HCT116 (cell line): ENCODE measurements at regions not wholly inside any gene's neighbourhood (a gene's known extent, or its start where the extent isn't known, plus 50 kb on each side); places are given as distances from the start of the nearest gene placed in this dataset.

Experiments used
- CTCF ChIP-seq, 3 experiments: fragments of 200-600 bp in 1 of 3; sonication (generic) in 1 of 3; IDR thresholded peaks in 2 of 3; conservative IDR thresholded peaks in 1 of 3; 2 replicates each; pipeline ENCODE4 v1.5.1; 2012 to 2017; ENCODE audit warnings: low read depth in 2 of 3, low read length in 2 of 3, antibody characterized with exemption in 1 of 3, borderline replicate concordance in 1 of 3, control low read depth in 1 of 3, mild to moderate bottlenecking in 1 of 3, mixed read lengths in 1 of 3, mixed run types in 1 of 3, moderate library complexity in 1 of 3; ENCODE audit not compliant: insufficient read depth in 1 of 3
- EZH2 ChIP-seq: fragments of 200-600 bp; sonication (generic); IDR thresholded peaks from 2 replicates; pipeline ENCODE4 v1.6.1; 2017; ENCODE audit warnings: antibody characterized with exemption, mixed run types
- MAX ChIP-seq: IDR thresholded peaks from 2 replicates; pipeline ENCODE4 v1.6.1; 2012
- POLR2A ChIP-seq: IDR thresholded peaks from 2 replicates; pipeline ENCODE4 v1.7.0; 2011; ENCODE audit warnings: borderline replicate concordance; ENCODE audit not compliant: insufficient read depth, insufficient read length; ENCODE audit errors: extremely low read depth
- TCF7L2 ChIP-seq: IDR thresholded peaks from 2 replicates; pipeline ENCODE4 v1.7.0; 2011; ENCODE audit warnings: borderline replicate concordance, inconsistent platforms; ENCODE audit not compliant: insufficient read depth, insufficient read length; ENCODE audit errors: extremely low read depth
- YY1 ChIP-seq: IDR thresholded peaks from 2 replicates; pipeline ENCODE4 v1.6.1; 2011; ENCODE audit warnings: low read length, low read depth, moderate library complexity, mild to moderate bottlenecking; ENCODE audit not compliant: insufficient replicate concordance; ENCODE audit errors: extremely low read depth
- ZFX ChIP-seq: fragments of 450-650 bp; IDR thresholded peaks from 2 replicates; pipeline ENCODE4 v1.6.1; 2017

- TF ChIP-seq CTCF (IDR thresholded peaks at IDR 0.05 in 2 of 3, conservative IDR thresholded peaks at IDR 0.05 in 1 of 3; ENCODE audit: borderline replicate concordance in 1 of 3, insufficient read depth in 1 of 3, low read depth in 2 of 3, low read length in 2 of 3) (no peak), EZH2 (no peak), POLR2A (no peak), TCF7L2 (no peak), ZFX (no peak), YY1 (no peak), MAX (no peak)
Measured at GRCh38 chr3:118778201-118778600, 256.4 kb downstream of the IGSF11 start.
